Frontal cortex (tissue), 3 donors: ENCODE measurements at regions not wholly inside any gene's neighbourhood (a gene's known extent, or its start where the extent isn't known, plus 50 kb on each side); places are given as distances from the start of the nearest gene placed in this dataset.

ENCODE experiments used
- DNase-seq, 2 donors: peaks; one replicate each; pipeline ENCODE4 v3.0.0; 2012; ENCODE audit warnings: low spot score in 2 of 2
- FAIRE-seq: peaks from 2 replicates; lab custom pipeline; 2012; peaks lifted over from hg19 to GRCh38; lab: Jason Lieb, UNC
- donor health status: control.
- donor health status: control.
- donor health status: control.

GRCh38 chr5:52661903-52662595 is 125.7 kb upstream of the ITGA1 start:
- FAIRE-seq (peak; percentile 17), DNase-seq (no peak)

- no peak for FAIRE-seq
- no peak for DNase-seq
Measured at GRCh38 chr5:52665559-52665958, 122.2 kb upstream of the ITGA1 start.

GRCh38 chr5:52668139-52668538 is 119.6 kb upstream of the ITGA1 start:
- FAIRE-seq = no peak

GRCh38 chr5:52668544-52669185 is 119.1 kb upstream of the ITGA1 start:
- DNase-seq (no peak), FAIRE-seq (no peak)

More at GRCh38 chr5:52668139-52668538, 119.6 kb upstream of the ITGA1 start:
- DNase-seq = no peak

GRCh38 chr5:52672459-52672858 is 115.3 kb upstream of the ITGA1 start:
- DNase-seq = no peak
- no peak for FAIRE-seq

GRCh38 chr5:52673495-52673894 is 114.2 kb upstream of the ITGA1 start:
- no peak for DNase-seq
- no peak for FAIRE-seq

GRCh38 chr5:52674815-52675545 is 112.7 kb upstream of the ITGA1 start:
- DNase-seq = no peak

GRCh38 chr5:52682492-52682891 is 105.2 kb upstream of the ITGA1 start:
- DNase-seq = no peak

More at GRCh38 chr5:52674815-52675545, 112.7 kb upstream of the ITGA1 start:
- no peak for FAIRE-seq

GRCh38 chr5:52684051-52684450 is 103.7 kb upstream of the ITGA1 start:
- DNase-seq = no peak
- FAIRE-seq = no peak

More at GRCh38 chr5:52682492-52682891, 105.2 kb upstream of the ITGA1 start:
- FAIRE-seq = no peak

GRCh38 chr5:52685566-52685965 is 102.2 kb upstream of the ITGA1 start:
- DNase-seq (no peak), FAIRE-seq (no peak)

- no peak for FAIRE-seq
- DNase-seq = no peak
Measured at GRCh38 chr5:52685971-52686370, 101.7 kb upstream of the ITGA1 start.

GRCh38 chr5:52690236-52690768 is 97.4 kb upstream of the ITGA1 start:
- FAIRE-seq = no peak

GRCh38 chr5:52692039-52692438 is 95.7 kb upstream of the ITGA1 start:
- no peak for FAIRE-seq
- no peak for DNase-seq

More at GRCh38 chr5:52690236-52690768, 97.4 kb upstream of the ITGA1 start:
- DNase-seq = no peak

- DNase-seq (no peak), FAIRE-seq (no peak)
Measured at GRCh38 chr5:52692606-52693005, 95.1 kb upstream of the ITGA1 start.

- DNase-seq (no peak), FAIRE-seq (no peak)
Measured at GRCh38 chr5:52693280-52693679, 94.4 kb upstream of the ITGA1 start.

- DNase-seq (no peak), FAIRE-seq (no peak)
Measured at GRCh38 chr5:52693836-52694235, 93.9 kb upstream of the ITGA1 start.

GRCh38 chr5:52694648-52695047 is 93.1 kb upstream of the ITGA1 start:
- DNase-seq (no peak), FAIRE-seq (no peak)

GRCh38 chr5:52702877-52703276 is 84.8 kb upstream of the ITGA1 start:
- no peak for FAIRE-seq
- DNase-seq = no peak

GRCh38 chr5:52703321-52703720 is 84.4 kb upstream of the ITGA1 start:
- no peak for FAIRE-seq
- DNase-seq = no peak

- DNase-seq (no peak), FAIRE-seq (no peak)
Measured at GRCh38 chr5:52705720-52706119, 82.0 kb upstream of the ITGA1 start.

- DNase-seq = no peak
- FAIRE-seq = no peak
Measured at GRCh38 chr5:52706775-52707174, 80.9 kb upstream of the ITGA1 start.
